ENCODE measurements at regions not wholly inside any gene's neighbourhood (a gene's known extent, or its start where the extent isn't known, plus 50 kb on each side); places are given as distances from the start of the nearest gene placed in this dataset.

DNA sequence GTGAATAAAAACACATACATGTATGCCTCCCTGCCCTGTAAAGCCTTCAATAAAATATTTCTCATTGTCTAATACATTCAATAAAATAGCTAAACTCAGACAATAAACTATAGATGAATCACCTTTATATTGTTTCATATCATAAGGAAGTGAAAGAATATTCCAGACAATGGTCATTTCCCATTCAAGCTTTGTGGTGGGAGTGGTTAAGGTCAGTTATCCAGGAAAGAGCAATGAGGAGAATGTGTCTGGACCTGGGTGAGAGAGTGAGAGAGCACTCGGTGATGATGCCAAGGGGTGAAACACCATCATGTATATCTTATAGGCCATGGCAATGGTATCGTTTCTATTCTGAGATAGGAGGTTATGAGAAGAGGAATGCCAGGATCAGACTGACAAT lies 197.8 kb downstream of the PDHA2 start:
- Mint-ChIP-seq H3K4me3 (no peak overlapping the region), H3K27me3 (no peaks in the 10 kb centered on the region), H3K27ac (no peak overlapping the region), H3K9me3 (peaks cover 0 to 5% of the 10 kb centered on the region in 2 donors), H3K4me1 (no peaks in the 10 kb centered on the region)
- no peak for DNase-seq
- no peak for ATAC-seq

DNA sequence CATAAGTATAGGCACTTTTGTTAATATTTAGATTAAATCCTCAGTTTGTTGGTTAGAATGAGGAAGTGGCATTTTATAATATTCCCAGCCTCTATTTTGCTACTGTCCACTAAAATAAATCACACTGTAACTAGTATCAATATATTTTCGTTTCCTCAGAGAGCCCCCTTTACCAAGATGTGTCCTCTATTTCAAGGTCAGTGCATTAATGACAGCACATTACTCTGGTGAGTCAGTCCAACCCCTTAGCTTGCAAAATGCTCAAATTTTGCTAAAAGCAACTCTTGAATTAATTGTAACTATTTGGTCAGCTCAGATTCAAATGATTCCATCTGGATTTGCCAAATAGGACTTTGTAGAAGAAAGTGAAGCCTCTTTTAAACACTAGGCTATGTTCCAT lies 199.3 kb downstream of the PDHA2 start:
- H3K27me3 Mint-ChIP-seq: no peaks in the 10 kb centered on the region
- no peaks in the 10 kb centered on the region for H3K4me1 Mint-ChIP-seq
- no peak overlapping the region for H3K27ac Mint-ChIP-seq
- H3K4me3 Mint-ChIP-seq: no peak overlapping the region
- no peak for DNase-seq
- H3K9me3 Mint-ChIP-seq: no peaks in the 10 kb centered on the region
- no peak for ATAC-seq

DNA sequence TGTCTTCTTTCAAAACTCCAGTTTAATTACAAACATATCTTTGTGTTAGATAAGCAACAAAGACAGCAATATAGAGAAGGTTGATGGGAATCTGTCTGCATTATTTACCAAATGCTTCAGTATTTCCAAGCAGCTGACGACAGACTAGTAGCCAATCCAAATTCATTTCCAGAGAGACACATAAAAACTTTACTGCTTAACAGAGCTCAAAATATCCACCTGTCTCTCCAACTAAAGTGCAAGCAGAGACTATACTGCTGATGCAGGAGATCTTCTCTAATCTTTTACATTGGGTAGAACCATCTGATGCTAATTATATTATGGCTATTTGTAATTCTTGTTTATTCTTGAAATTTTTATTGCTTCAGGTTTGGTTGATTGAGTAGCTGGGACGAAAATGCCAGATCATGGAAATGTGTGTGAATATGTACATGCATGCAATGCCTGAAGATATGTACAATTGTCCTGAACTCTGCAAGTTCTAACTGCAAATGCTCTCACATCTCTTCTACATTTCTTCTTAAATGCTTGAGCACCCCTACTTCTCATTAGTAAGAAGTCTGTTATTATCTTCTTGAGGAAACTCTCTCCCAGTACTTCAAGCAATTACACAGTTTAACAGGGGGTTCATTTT lies 200.0 kb downstream of the PDHA2 start:
- no peaks in the 10 kb centered on the region for H3K27me3 Mint-ChIP-seq
- ATAC-seq (no peak), DNase-seq (no peak)
- H3K27ac Mint-ChIP-seq: no peak overlapping the region
- H3K4me3 Mint-ChIP-seq: no peak overlapping the region
- no peaks in the 10 kb centered on the region for H3K9me3 Mint-ChIP-seq
- no peaks in the 10 kb centered on the region for H3K4me1 Mint-ChIP-seq

DNA sequence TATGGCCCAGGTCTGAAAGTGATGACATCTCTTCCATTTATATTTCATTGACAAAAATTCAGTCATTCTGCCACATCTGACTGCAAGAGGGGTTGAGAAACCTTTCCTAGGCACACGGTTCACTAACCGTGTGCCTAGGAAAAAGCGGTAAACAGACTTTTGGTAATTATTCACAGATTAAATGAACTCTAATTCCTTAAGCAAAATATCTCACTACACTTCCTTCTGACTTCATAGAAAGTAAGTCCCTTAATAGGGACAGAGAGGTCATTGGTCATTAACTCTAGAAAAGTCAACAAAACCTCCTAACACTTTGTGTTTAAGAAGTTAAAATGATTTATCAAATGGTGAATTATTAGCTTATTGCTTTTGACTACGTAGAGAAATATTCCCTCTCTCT lies 205.1 kb downstream of the PDHA2 start:
- no peaks in the 10 kb centered on the region for H3K9me3 Mint-ChIP-seq
- no peaks in the 10 kb centered on the region for H3K4me1 Mint-ChIP-seq
- no peak for DNase-seq
- no peak overlapping the region for H3K4me3 Mint-ChIP-seq
- no peak for ATAC-seq
- no peaks in the 10 kb centered on the region for H3K27me3 Mint-ChIP-seq
- no peak overlapping the region for H3K27ac Mint-ChIP-seq

DNA sequence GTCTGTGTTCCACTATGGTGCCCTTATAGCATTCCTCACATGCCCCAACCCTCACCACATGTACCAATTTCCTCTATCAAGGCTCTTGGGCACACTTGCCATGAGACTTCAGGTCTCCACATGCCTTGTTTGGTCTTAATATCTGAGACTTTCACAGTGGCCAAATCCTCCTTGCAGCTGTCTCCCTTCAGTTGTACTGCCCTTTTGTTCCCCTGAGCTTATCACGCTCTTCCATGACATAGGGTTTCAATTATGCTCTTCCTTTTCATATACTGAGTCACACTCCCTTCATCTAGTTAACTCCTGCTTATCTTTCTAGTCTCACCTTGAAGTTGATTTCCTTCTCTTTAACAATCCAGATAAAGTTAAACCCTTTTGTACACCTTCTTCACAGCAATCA lies 212.9 kb downstream of the PDHA2 start:
- H3K27ac Mint-ChIP-seq: no peak overlapping the region
- H3K4me3 Mint-ChIP-seq: no peak overlapping the region
- ATAC-seq (no peak), DNase-seq (no peak)
- no peaks in the 10 kb centered on the region for H3K27me3 Mint-ChIP-seq
- H3K9me3 Mint-ChIP-seq: no peaks in the 10 kb centered on the region
- no peaks in the 10 kb centered on the region for H3K4me1 Mint-ChIP-seq

DNA sequence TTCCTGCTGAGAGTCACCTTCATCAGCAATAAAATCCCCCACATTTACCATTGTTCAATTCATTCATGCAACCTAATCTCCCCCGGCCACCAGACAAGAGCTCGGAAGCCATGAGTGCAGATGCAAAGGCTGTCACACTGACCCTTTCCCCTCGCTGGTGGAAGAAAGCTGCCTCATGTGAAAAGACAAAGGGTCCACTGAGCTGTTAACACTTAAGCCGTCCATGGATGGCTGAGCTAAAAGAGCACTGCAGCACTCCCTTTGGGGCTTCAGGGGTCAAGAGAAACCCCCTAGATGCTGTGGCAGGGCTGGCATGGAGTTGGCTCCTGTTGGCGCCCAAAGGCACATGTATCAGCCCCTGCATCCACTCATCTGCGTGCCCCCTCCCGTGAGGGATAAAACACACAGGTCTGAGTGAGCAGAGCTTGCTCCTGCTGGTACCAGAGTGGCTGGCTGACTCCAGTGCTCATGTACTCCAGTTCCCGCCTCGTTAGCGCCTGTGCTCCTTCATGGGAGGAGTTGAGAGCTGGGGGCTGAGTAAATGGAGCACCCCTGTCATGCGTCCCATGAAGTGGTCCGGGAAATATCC lies 216.5 kb downstream of the PDHA2 start:
- Mint-ChIP-seq H3K4me3 (no peak overlapping the region), H3K9me3 (no peaks in the 10 kb centered on the region), H3K27ac (no peak overlapping the region), H3K4me1 (no peaks in the 10 kb centered on the region), H3K27me3 (no peaks in the 10 kb centered on the region)
- ATAC-seq (no peak), DNase-seq (no peak)

DNA sequence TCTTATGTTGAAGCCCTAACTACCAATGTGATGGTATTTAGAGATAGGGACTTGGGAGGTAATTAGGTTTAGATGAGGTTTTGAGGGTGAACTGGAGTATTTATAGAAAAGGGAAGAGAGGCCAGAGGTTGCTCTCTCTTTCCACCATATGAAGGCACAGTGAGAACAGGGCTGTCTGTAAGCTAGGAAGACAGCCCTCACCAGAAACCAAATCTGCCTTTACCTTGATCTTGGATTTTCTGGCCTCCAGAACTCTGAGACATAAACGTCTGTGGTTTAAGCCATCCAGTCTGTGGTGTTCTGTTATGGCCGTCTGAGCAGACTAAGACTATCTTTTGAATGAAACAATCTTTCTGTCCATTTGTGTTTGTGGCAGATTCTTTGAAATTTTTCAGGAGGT lies 223.7 kb downstream of the PDHA2 start:
- Mint-ChIP-seq H3K4me3 (no peak overlapping the region), H3K9me3 (no peaks in the 10 kb centered on the region), H3K27me3 (no peaks in the 10 kb centered on the region), H3K4me1 (no peaks in the 10 kb centered on the region), H3K27ac (no peak overlapping the region)
- ATAC-seq (no peak), DNase-seq (no peak)

DNA sequence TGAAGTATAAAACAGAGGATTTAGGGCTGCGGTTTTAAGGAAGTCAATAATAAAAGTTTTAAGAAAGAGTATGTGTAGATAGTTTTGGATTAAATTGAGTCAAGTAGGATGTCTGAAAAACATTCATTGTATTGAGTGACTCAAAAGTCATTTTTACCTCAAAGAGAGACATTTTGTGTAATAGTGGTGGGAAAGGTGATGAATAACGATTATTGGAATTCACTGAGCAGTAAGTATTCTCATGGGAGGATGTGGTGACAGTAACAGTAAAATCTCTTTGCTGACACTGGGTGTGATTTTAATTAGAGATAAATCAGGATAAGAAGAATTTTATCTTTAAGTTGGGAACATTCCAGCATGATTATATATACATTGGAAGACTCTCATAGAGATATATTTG lies 233.6 kb downstream of the PDHA2 start:
- Mint-ChIP-seq H3K4me1 (no peaks in the 10 kb centered on the region), H3K4me3 (no peak overlapping the region), H3K27me3 (no peaks in the 10 kb centered on the region), H3K9me3 (peaks cover 0 to 4% of the 10 kb centered on the region in 2 donors), H3K27ac (no peak overlapping the region)
- DNase-seq (no peak), ATAC-seq (no peak)

DNA sequence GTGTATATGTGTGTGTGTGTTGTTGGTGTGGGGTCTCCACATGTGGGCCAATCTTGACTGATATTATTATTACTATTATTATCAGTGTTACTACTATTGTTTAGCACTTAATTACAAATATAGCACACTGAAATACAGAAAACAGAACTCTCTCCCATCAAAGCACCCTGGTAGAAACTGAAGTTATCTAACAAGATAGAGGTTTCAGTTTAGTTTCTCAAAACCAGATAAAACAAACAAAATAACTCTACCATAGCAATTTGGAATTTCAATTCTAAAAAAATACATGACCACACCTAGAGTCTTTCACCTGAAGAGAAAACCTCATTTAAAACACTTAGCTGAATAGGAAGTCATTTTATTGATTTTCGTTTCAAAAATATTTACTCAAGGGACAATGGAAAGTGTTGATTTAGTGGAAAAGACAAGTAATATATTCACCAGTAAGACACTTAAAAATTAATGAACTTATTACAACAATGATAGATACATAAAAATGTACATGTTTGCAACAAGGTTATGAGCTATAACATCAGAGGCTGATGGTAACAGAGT lies 252.3 kb downstream of the PDHA2 start:
- Mint-ChIP-seq H3K9me3 (peaks cover 6 to 8% of the 10 kb centered on the region in 2 donors), H3K4me3 (no peak overlapping the region), H3K4me1 (no peaks in the 10 kb centered on the region), H3K27me3 (no peaks in the 10 kb centered on the region), H3K27ac (no peak overlapping the region)
- ATAC-seq (no peak), DNase-seq (no peak)

DNA sequence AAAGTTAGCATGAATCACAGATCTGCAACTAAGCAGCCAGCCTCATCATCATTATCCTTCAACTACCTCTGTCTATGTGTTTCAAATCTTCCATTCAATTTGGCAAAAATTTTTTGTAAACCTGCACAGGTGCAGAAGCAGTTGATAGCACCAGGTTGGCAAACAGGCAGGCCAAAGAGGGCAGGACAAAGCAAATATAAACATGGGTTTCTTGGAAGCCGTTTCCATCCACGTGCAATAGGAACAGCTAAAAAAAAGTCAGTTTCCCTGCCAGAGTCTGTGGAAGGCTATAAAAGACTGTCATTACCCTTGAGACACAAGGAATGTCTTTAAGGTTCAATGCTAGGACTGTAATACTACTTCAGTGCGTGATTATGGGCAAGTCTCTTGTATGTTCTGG lies 253.2 kb downstream of the PDHA2 start:
- ATAC-seq: no peak
- Mint-ChIP-seq H3K4me1 (no peaks in the 10 kb centered on the region), H3K27ac (no peak overlapping the region), H3K27me3 (no peaks in the 10 kb centered on the region), H3K4me3 (no peak overlapping the region), H3K9me3 (peaks cover 6 to 8% of the 10 kb centered on the region in 2 donors)
- no peak for DNase-seq

DNA sequence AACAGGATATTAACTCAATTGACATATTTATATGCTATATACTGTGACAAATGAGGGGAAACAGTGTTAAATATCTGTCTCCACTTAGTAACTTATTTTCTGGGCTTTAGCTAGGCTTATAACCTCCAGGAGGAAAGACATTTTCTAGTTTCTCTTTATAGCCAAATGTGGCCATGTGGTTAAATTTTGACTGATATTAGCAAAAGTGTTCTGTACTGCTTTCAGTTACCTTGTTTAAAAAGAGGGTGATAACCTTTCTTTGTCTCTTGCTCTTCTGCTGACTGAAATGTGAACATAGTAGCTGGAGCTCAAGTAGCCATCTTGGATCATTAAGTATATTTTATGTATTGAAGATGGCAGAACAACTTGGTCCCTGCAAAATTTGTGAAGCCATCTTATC lies 253.7 kb downstream of the PDHA2 start:
- H3K27ac Mint-ChIP-seq: no peak overlapping the region
- no peak overlapping the region for H3K4me3 Mint-ChIP-seq
- no peak for ATAC-seq
- H3K4me1 Mint-ChIP-seq: no peaks in the 10 kb centered on the region
- no peaks in the 10 kb centered on the region for H3K27me3 Mint-ChIP-seq
- H3K9me3 Mint-ChIP-seq: peaks cover 6 to 8% of the 10 kb centered on the region in 2 donors
- DNase-seq: no peak

DNA sequence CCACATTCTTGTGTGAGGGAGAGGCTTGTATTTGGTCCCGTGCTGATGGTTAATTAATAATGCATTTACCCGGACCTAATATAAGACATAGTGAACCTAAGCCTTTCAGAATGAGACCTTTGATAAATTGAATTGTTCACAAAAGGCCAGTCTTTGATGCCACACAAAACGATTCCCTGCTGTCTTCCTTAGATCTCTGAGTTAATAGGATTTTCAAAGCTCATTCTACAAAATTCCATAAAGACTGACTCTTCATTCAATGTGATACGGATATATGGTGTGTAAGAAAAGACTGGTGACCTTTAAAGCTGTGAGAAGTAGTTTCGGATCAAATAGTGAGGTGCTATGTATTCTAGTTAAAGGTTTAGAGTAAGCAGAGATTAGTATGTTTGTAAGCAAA lies 254.3 kb downstream of the PDHA2 start:
- H3K27ac Mint-ChIP-seq: no peak overlapping the region
- H3K4me3 Mint-ChIP-seq: no peak overlapping the region
- ATAC-seq: no peak
- H3K9me3 Mint-ChIP-seq: peaks cover 4 to 6% of the 10 kb centered on the region in 2 donors
- no peaks in the 10 kb centered on the region for H3K4me1 Mint-ChIP-seq
- H3K27me3 Mint-ChIP-seq: no peaks in the 10 kb centered on the region
- no peak for DNase-seq

DNA sequence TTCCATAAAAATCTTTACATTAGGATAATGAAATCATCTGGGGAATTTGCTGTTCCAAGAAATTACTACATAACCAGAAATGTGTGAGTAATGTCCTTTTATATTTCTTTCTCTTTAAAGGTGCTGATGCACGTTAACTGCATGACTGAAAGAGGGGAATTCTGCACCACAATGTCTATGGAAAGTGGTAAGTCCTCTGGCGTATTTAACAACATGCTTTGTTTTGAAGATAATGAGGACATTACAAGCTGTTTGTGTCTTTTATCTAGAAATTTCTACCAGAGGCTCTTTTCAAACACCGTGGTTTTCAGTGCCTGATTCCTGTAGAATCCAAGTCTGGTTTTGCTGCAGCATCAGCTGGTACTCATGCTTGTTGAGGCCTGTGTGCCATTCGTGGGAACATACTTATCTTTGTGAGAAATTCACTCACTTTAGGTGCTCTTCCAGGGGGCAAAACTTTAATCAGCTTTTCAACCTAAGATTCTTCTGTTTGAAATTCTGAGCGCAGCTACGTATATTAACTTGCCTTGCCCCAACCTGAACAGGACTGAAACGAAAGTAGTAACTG lies 257.2 kb downstream of the PDHA2 start:
- DNase-seq: no peak

DNA sequence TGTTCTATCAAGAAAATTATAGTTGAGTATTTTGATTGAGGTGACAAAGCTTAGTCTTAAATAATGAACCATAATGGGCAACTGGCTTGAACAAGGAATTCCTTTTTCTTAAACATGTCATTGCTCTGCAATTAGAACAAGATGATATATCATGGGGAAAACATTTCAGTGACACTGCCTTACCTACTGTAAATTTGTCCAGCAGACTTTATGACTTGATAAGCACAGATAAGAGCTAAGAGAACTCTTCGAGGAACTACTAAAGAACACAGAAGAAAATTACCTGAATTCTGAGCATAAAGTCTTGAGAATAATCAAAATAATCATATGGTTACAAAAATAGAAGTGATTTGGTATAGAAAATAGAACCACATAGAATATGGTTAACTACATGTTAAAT lies 257.8 kb downstream of the PDHA2 start:
- H3K27me3 Mint-ChIP-seq: no peaks in the 10 kb centered on the region
- no peaks in the 10 kb centered on the region for H3K4me1 Mint-ChIP-seq
- no peak overlapping the region for H3K27ac Mint-ChIP-seq
- DNase-seq: no peak
- no peak for ATAC-seq
- peaks cover 0 to 12% of the 10 kb centered on the region in 2 donors for H3K9me3 Mint-ChIP-seq
- H3K4me3 Mint-ChIP-seq: no peak overlapping the region

More for the DNA sequence above, 257.2 kb downstream of the PDHA2 start:
- Mint-ChIP-seq H3K4me1 (no peaks in the 10 kb centered on the region), H3K9me3 (peaks cover 0 to 12% of the 10 kb centered on the region in 2 donors), H3K27ac (no peak overlapping the region), H3K4me3 (no peak overlapping the region), H3K27me3 (no peaks in the 10 kb centered on the region)
- no peak for ATAC-seq

DNA sequence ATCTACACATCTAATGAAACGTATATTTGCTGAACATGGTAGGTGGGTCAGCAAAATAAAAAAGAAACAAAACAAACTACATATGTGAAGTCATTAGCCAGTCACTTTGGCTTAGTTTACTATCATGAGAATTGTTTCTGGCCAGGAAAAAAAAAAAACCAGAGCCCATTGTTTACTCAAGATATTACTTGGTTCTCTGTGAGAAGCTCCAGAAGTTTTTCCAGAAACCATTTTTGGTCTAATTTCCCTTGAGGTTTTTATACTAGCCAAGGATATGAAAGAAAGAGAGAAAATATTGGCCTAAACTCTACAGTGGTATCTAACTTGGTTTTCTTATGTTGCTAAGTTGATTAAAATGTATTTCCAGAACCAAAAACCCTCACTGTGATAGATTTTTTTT lies 259.1 kb downstream of the PDHA2 start:
- Mint-ChIP-seq H3K27me3 (no peaks in the 10 kb centered on the region), H3K27ac (no peak overlapping the region), H3K9me3 (peaks cover 0 to 12% of the 10 kb centered on the region in 2 donors), H3K4me3 (no peak overlapping the region), H3K4me1 (no peaks in the 10 kb centered on the region)
- DNase-seq: no peak
- no peak for ATAC-seq

DNA sequence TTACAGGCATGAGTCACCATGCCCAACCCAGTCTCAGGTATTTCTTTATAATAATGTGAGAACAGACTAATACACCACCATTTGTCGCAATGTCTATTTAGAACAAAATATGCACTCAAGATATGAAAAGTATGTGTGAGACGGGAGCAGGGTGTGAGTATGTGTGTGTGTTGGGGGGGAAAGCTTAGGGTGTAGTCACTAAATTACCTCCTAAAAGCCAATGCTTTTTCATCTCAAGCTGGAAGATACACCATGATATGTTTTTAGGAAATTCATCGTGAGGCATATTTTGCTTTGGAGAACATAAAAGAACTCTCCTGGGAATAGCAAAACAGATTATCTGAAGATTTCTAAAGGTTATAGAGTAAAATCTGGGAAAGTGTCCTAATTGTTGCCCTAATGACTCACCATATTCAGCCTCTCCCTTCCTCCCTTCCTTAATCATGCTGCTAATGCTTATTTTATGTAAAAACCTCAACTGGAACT lies 262.7 kb downstream of the PDHA2 start:
- Mint-ChIP-seq H3K27me3 (no peaks in the 10 kb centered on the region), H3K9me3 (peaks cover 0 to 12% of the 10 kb centered on the region in 2 donors), H3K27ac (no peak overlapping the region), H3K4me1 (no peaks in the 10 kb centered on the region), H3K4me3 (no peak overlapping the region)
- DNase-seq (no peak), ATAC-seq (no peak)

Measured in stimulated activated naive CD8-positive, alpha-beta T cell treated with anti-CD3 and anti-CD28 coated beads, Interleukin-15, amount 100 ng/mL, for 72 hours (primary cell).